ENCODE measurements at regions not wholly inside any gene's neighbourhood (a gene's known extent, or its start where the extent isn't known, plus 50 kb on each side); places are given as distances from the start of the nearest gene placed in this dataset.

GRCh38 chr17:62160816-62161215 is 95.7 kb upstream of the MED13 start:
- no peak for DNase-seq (ENCODE audit: low read depth, low spot score)
- Histone ChIP-seq H3K9ac (ENCODE audit: insufficient read length, low read depth) (no peak overlapping the region), H3K4me3 (ENCODE audit: insufficient read length, low read depth) (no peak overlapping the region), H3K36me3 (ENCODE audit: insufficient read depth, insufficient read length, low read length) (no peaks in the 10 kb centered on the region), H3K4me1 (ENCODE audit: insufficient read depth, insufficient read length) (no peaks in the 10 kb centered on the region), H3K27me3 (ENCODE audit: insufficient read depth, insufficient read length) (no peaks in the 10 kb centered on the region), H3K9me3 (ENCODE audit: insufficient read depth, low read length) (no peaks in the 10 kb centered on the region)
- TF ChIP-seq SUZ12 (IDR thresholded peaks at IDR 0.05; ENCODE audit: extremely low read depth, insufficient read depth, insufficient read length) (no peak), YY1 (IDR thresholded peaks at IDR 0.05; ENCODE audit: insufficient read depth, insufficient read length) (no peak), ZNF274 (IDR thresholded peaks at IDR 0.05; ENCODE audit: low read depth, low read length) (no peak)

- no peaks in the 10 kb centered on the region for H3K9me3 ChIP-seq (ENCODE audit: insufficient read depth, low read length)
Measured at GRCh38 chr17:62159994-62160393, 94.9 kb upstream of the MED13 start.

GRCh38 chr17:62156949-62157348 is 91.9 kb upstream of the MED13 start:
- no peaks in the 10 kb centered on the region for H3K4me1 ChIP-seq (ENCODE audit: insufficient read depth, insufficient read length)
- no peaks in the 10 kb centered on the region for H3K36me3 ChIP-seq (ENCODE audit: insufficient read depth, insufficient read length, low read length)
- no peak overlapping the region for H3K9ac ChIP-seq (ENCODE audit: insufficient read length, low read depth)
- no peak for DNase-seq (ENCODE audit: low read depth, low spot score)
- no peak for TF ChIP-seq YY1 (IDR thresholded peaks at IDR 0.05; ENCODE audit: insufficient read depth, insufficient read length)
- TF ChIP-seq ZNF274 (IDR thresholded peaks at IDR 0.05; ENCODE audit: low read depth, low read length): no peak
- TF ChIP-seq SUZ12 (IDR thresholded peaks at IDR 0.05; ENCODE audit: extremely low read depth, insufficient read depth, insufficient read length): no peak
- H3K9me3 ChIP-seq (ENCODE audit: insufficient read depth, low read length): no peaks in the 10 kb centered on the region
- no peak overlapping the region for H3K4me3 ChIP-seq (ENCODE audit: insufficient read length, low read depth)
- H3K27me3 ChIP-seq (ENCODE audit: insufficient read depth, insufficient read length): no peaks in the 10 kb centered on the region

More at GRCh38 chr17:62159994-62160393, 94.9 kb upstream of the MED13 start:
- Histone ChIP-seq H3K27me3 (ENCODE audit: insufficient read depth, insufficient read length) (no peaks in the 10 kb centered on the region), H3K4me1 (ENCODE audit: insufficient read depth, insufficient read length) (no peaks in the 10 kb centered on the region), H3K9ac (ENCODE audit: insufficient read length, low read depth) (no peak overlapping the region), H3K36me3 (ENCODE audit: insufficient read depth, insufficient read length, low read length) (no peaks in the 10 kb centered on the region), H3K4me3 (ENCODE audit: insufficient read length, low read depth) (no peak overlapping the region)
- TF ChIP-seq SUZ12 (IDR thresholded peaks at IDR 0.05; ENCODE audit: extremely low read depth, insufficient read depth, insufficient read length): no peak
- no peak for TF ChIP-seq ZNF274 (IDR thresholded peaks at IDR 0.05; ENCODE audit: low read depth, low read length)
- TF ChIP-seq YY1 (IDR thresholded peaks at IDR 0.05; ENCODE audit: insufficient read depth, insufficient read length): no peak
- no peak for DNase-seq (ENCODE audit: low read depth, low spot score)

- no peaks in the 10 kb centered on the region for H3K9me3 ChIP-seq (ENCODE audit: insufficient read depth, low read length)
- no peaks in the 10 kb centered on the region for H3K36me3 ChIP-seq (ENCODE audit: insufficient read depth, insufficient read length, low read length)
- H3K27me3 ChIP-seq (ENCODE audit: insufficient read depth, insufficient read length): no peaks in the 10 kb centered on the region
- no peak overlapping the region for H3K4me3 ChIP-seq (ENCODE audit: insufficient read length, low read depth)
- TF ChIP-seq SUZ12 (IDR thresholded peaks at IDR 0.05; ENCODE audit: extremely low read depth, insufficient read depth, insufficient read length): no peak
- TF ChIP-seq YY1 (IDR thresholded peaks at IDR 0.05; ENCODE audit: insufficient read depth, insufficient read length): no peak
- no peak for TF ChIP-seq ZNF274 (IDR thresholded peaks at IDR 0.05; ENCODE audit: low read depth, low read length)
- no peak overlapping the region for H3K9ac ChIP-seq (ENCODE audit: insufficient read length, low read depth)
- no peaks in the 10 kb centered on the region for H3K4me1 ChIP-seq (ENCODE audit: insufficient read depth, insufficient read length)
- DNase-seq (ENCODE audit: low read depth, low spot score): no peak
Measured at GRCh38 chr17:62154909-62155308, 89.8 kb upstream of the MED13 start.

- Histone ChIP-seq H3K4me1 (ENCODE audit: insufficient read depth, insufficient read length) (no peaks in the 10 kb centered on the region), H3K36me3 (ENCODE audit: insufficient read depth, insufficient read length, low read length) (no peaks in the 10 kb centered on the region), H3K4me3 (ENCODE audit: insufficient read length, low read depth) (no peak overlapping the region), H3K27me3 (ENCODE audit: insufficient read depth, insufficient read length) (no peaks in the 10 kb centered on the region), H3K9me3 (ENCODE audit: insufficient read depth, low read length) (no peaks in the 10 kb centered on the region), H3K9ac (ENCODE audit: insufficient read length, low read depth) (no peak overlapping the region)
- DNase-seq (ENCODE audit: low read depth, low spot score): no peak
- no peak for TF ChIP-seq YY1 (IDR thresholded peaks at IDR 0.05; ENCODE audit: insufficient read depth, insufficient read length)
- TF ChIP-seq SUZ12 (IDR thresholded peaks at IDR 0.05; ENCODE audit: extremely low read depth, insufficient read depth, insufficient read length): no peak
- no peak for TF ChIP-seq ZNF274 (IDR thresholded peaks at IDR 0.05; ENCODE audit: low read depth, low read length)
Measured at GRCh38 chr17:62150471-62150870, 85.4 kb upstream of the MED13 start.

- Histone ChIP-seq H3K9ac (ENCODE audit: insufficient read length, low read depth) (no peak overlapping the region), H3K36me3 (ENCODE audit: insufficient read depth, insufficient read length, low read length) (no peaks in the 10 kb centered on the region), H3K4me1 (ENCODE audit: insufficient read depth, insufficient read length) (no peaks in the 10 kb centered on the region), H3K27me3 (ENCODE audit: insufficient read depth, insufficient read length) (no peaks in the 10 kb centered on the region), H3K9me3 (ENCODE audit: insufficient read depth, low read length) (no peaks in the 10 kb centered on the region), H3K4me3 (ENCODE audit: insufficient read length, low read depth) (no peak overlapping the region)
- TF ChIP-seq YY1 (IDR thresholded peaks at IDR 0.05; ENCODE audit: insufficient read depth, insufficient read length) (no peak), SUZ12 (IDR thresholded peaks at IDR 0.05; ENCODE audit: extremely low read depth, insufficient read depth, insufficient read length) (no peak), ZNF274 (IDR thresholded peaks at IDR 0.05; ENCODE audit: low read depth, low read length) (no peak)
- no peak for DNase-seq (ENCODE audit: low read depth, low spot score)
Measured at GRCh38 chr17:62149961-62150360, 84.9 kb upstream of the MED13 start.

GRCh38 chr17:62147284-62147683 is 82.2 kb upstream of the MED13 start:
- H3K9me3 ChIP-seq (ENCODE audit: insufficient read depth, low read length): no peaks in the 10 kb centered on the region
- no peaks in the 10 kb centered on the region for H3K36me3 ChIP-seq (ENCODE audit: insufficient read depth, insufficient read length, low read length)
- no peak for TF ChIP-seq YY1 (IDR thresholded peaks at IDR 0.05; ENCODE audit: insufficient read depth, insufficient read length)
- H3K4me1 ChIP-seq (ENCODE audit: insufficient read depth, insufficient read length): peaks cover 2% of the 10 kb centered on the region
- no peak for DNase-seq (ENCODE audit: low read depth, low spot score)
- no peaks in the 10 kb centered on the region for H3K27me3 ChIP-seq (ENCODE audit: insufficient read depth, insufficient read length)
- no peak overlapping the region for H3K4me3 ChIP-seq (ENCODE audit: insufficient read length, low read depth)
- no peak overlapping the region for H3K9ac ChIP-seq (ENCODE audit: insufficient read length, low read depth)

- Histone ChIP-seq H3K9ac (ENCODE audit: insufficient read length, low read depth) (no peak overlapping the region), H3K4me1 (ENCODE audit: insufficient read depth, insufficient read length) (peaks cover 2% of the 10 kb centered on the region), H3K9me3 (ENCODE audit: insufficient read depth, low read length) (no peaks in the 10 kb centered on the region), H3K4me3 (ENCODE audit: insufficient read length, low read depth) (no peak overlapping the region), H3K27me3 (ENCODE audit: insufficient read depth, insufficient read length) (no peaks in the 10 kb centered on the region), H3K36me3 (ENCODE audit: insufficient read depth, insufficient read length, low read length) (no peaks in the 10 kb centered on the region)
- no peak for DNase-seq (ENCODE audit: low read depth, low spot score)
- no peak for TF ChIP-seq SUZ12 (IDR thresholded peaks at IDR 0.05; ENCODE audit: extremely low read depth, insufficient read depth, insufficient read length)
- no peak for TF ChIP-seq YY1 (IDR thresholded peaks at IDR 0.05; ENCODE audit: insufficient read depth, insufficient read length)
- no peak for TF ChIP-seq ZNF274 (IDR thresholded peaks at IDR 0.05; ENCODE audit: low read depth, low read length)
Measured at GRCh38 chr17:62140836-62141235, 75.8 kb upstream of the MED13 start.
